A673 (cell line): ENCODE measurements at regions not wholly inside any gene's neighbourhood (a gene's known extent, or its start where the extent isn't known, plus 50 kb on each side); places are given as distances from the start of the nearest gene placed in this dataset.

Experiments used
- CTCF ChIP-seq: fragments of 300-800, 200-600 bp; sonication (generic); conservative IDR thresholded peaks from 2 replicates; pipeline ENCODE4 v1.5.1; 2017; ENCODE audit warnings: low read depth, mild to moderate bottlenecking, antibody characterized with exemption, low read length, moderate library complexity, mixed read lengths
- EZH2 ChIP-seq: fragments of 200-600 bp; sonication (generic); IDR thresholded peaks from 2 replicates; pipeline ENCODE4 v1.6.1; 2017; ENCODE audit warnings: borderline replicate concordance, low read depth, mild to moderate bottlenecking, mixed read lengths, antibody characterized with exemption, low read length; ENCODE audit not compliant: poor library complexity, severe bottlenecking

GRCh38 chr3:55157731-55158130 lies 229.9 kb upstream of the LRTM1 start:
- TF ChIP-seq CTCF (no peak), EZH2 (no peak)
